ENCODE measurements at regions not wholly inside any gene's neighbourhood (a gene's known extent, or its start where the extent isn't known, plus 50 kb on each side); places are given as distances from the start of the nearest gene placed in this dataset.

- no peaks in the 10 kb centered on the region for H3K4me1 ChIP-seq
- no peaks in the 10 kb centered on the region for H3K36me3 ChIP-seq
- intact Hi-C loops (cut with DNase I), result no loop called here
- H3K4me3 ChIP-seq, result no peak overlapping the region
- ATAC-seq, result no peak
- DNase-seq, result no peak
- H3K27ac ChIP-seq, result no peak overlapping the region
- H3K27me3 ChIP-seq, result no peaks in the 10 kb centered on the region
- 55 to 70% methylated on average over 4 of the region's 4 CpGs for WGBS, 2 donors
- no peak for TF ChIP-seq CTCF (IDR thresholded peaks at IDR 0.05)
- no peaks in the 10 kb centered on the region for H3K9me3 ChIP-seq
These were observed 59.8 kb downstream of the MRPS30 start for GRCh38 chr5:44868541-44868940.

- intact Hi-C loops (cut with DNase I), result no loop called here
- WGBS, 2 donors, result 56 to 58% methylated on average over 2 of the region's 2 CpGs
- Histone ChIP-seq H3K27ac (no peak overlapping the region), H3K36me3 (no peaks in the 10 kb centered on the region), H3K9me3 (no peaks in the 10 kb centered on the region), H3K27me3 (no peaks in the 10 kb centered on the region), H3K4me3 (no peak overlapping the region), H3K4me1 (no peaks in the 10 kb centered on the region)
- DNase-seq (no peak), ATAC-seq (no peak)
- TF ChIP-seq CTCF (IDR thresholded peaks at IDR 0.05), result no peak
These were observed 61.2 kb downstream of the MRPS30 start for GRCh38 chr5:44869928-44870327.

- H3K27ac ChIP-seq, result no peak overlapping the region
- H3K36me3 ChIP-seq, result no peaks in the 10 kb centered on the region
- no peaks in the 10 kb centered on the region for H3K9me3 ChIP-seq
- intact Hi-C loops (cut with DNase I), result no loop called here
- H3K4me1 ChIP-seq, result no peaks in the 10 kb centered on the region
- no peaks in the 10 kb centered on the region for H3K27me3 ChIP-seq
- no peak for TF ChIP-seq CTCF (IDR thresholded peaks at IDR 0.05)
- ATAC-seq, result no peak
- DNase-seq, result no peak
- no peak overlapping the region for H3K4me3 ChIP-seq
These were observed 61.7 kb downstream of the MRPS30 start for GRCh38 chr5:44870430-44870829.

- 34 to 36% methylated on average over 2 of the region's 2 CpGs for WGBS, 2 donors
- no peaks in the 10 kb centered on the region for H3K4me1 ChIP-seq
- no peak for TF ChIP-seq CTCF (IDR thresholded peaks at IDR 0.05)
- no peaks in the 10 kb centered on the region for H3K36me3 ChIP-seq
- H3K9me3 ChIP-seq, result no peaks in the 10 kb centered on the region
- ATAC-seq (no peak), DNase-seq (no peak)
- no peaks in the 10 kb centered on the region for H3K27me3 ChIP-seq
- intact Hi-C loops (cut with DNase I), result no loop called here
- H3K27ac ChIP-seq, result no peak overlapping the region
- no peak overlapping the region for H3K4me3 ChIP-seq
These were observed 62.7 kb downstream of the MRPS30 start for GRCh38 chr5:44871401-44871800.

All from heart right ventricle (tissue), 16 donors.